ENCODE measurements at regions not wholly inside any gene's neighbourhood (a gene's known extent, or its start where the extent isn't known, plus 50 kb on each side); places are given as distances from the start of the nearest gene placed in this dataset.
"Not testable (repeated sequence)": the region's sequence is repeated elsewhere in the genome, so short reads cannot be mapped to it uniquely, and the experiment has no call there.

DNA sequence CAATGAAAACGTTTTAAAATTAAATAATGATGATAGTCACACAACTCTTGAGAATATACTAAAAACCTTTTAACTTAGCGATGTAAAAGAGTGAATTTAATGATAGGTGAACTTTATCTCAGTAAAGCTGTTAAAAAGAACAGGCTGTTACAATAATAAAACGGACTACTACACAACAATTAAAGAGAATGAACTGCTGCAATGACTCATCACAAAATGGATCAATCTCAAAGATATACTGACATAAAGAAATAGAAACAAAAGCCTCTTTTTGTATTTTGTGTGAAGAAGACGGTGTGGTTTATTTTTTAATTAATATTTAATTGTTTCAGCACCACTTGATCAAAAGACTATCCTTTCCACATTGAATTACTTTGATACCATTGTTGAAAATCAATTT is 352.4 kb upstream of the GJE1 start:
- DNase-seq (ENCODE audit: low read depth): no peak

DNA sequence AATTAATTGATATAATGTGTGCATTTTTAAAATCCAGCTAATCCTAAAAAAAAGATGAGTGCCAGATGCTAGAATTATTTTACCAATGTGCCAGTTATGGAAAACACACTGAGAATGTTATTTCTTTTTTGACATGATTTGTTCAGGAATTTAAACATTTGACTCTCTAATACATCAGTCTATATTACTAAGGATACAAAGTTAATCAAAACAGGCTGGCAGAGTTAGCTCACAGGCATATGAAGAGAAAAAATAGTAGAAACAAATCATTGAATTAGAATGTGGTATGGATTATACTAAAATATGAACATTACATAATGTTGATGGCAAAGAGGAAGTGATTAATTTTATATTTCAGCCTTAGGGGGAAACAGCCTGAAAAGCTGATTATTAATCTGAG is 368.3 kb upstream of the GJE1 start:
- DNase-seq (ENCODE audit: low read depth): no peak

DNA sequence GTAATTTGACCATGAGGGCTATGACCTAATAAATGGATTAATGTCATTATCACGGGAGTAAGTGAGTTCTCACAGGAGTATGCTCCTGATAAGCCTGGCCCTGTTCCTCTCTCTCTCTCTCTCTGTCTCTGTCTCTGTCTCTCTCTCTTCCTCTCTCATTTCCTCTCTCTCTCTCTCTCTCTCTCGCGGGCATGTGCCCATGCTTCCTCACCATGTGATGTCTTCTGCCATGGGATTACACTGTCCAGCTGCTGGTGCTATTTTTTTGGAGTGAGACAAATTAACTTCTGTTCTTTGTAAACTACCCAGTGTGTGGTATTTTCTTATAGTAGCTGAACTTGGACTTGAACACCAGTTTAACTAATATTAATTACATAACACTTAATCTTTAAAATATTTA is 374.3 kb upstream of the GJE1 start:
- DNase-seq (ENCODE audit: low read depth): no peak

DNA sequence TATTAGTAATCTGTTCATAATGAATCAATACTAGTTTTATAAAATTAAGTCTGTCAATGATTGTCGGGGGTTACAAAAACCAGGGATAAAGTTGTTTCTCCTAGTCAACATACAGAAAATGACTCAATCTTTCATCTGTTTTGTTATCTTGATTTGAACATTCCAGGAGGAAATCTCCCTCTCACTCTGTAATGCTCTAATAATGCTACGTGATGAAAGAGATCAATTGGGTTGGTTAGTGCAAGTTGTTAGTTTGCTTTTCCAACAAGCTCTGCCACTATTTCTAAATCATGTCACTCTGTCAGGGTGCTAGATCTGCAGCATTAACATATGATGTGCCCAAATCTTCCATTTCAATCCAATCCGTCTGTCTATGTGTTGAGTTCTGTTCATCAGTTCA is 379.5 kb upstream of the GJE1 start:
- DNase-seq (ENCODE audit: low read depth): no peak

DNA sequence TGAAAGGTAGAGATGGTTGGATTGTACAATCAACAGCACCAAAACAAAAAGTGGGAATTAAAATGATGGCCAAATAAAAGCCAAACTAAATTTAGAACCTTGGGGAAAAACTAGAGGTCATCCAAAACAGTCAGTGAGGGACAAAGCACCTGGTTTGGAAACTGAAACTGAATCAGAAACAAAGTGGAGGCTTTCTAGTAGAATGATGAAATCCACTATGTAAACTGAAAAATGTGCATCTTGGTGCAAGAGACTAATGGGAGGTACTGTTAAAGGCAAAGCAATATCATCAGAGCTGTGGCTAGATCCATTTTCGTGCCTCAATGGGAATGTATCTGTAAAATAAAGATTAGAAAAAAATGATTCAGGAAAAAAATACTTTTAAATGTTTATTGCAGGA is 380.0 kb upstream of the GJE1 start:
- no peak for DNase-seq (ENCODE audit: low read depth)

DNA sequence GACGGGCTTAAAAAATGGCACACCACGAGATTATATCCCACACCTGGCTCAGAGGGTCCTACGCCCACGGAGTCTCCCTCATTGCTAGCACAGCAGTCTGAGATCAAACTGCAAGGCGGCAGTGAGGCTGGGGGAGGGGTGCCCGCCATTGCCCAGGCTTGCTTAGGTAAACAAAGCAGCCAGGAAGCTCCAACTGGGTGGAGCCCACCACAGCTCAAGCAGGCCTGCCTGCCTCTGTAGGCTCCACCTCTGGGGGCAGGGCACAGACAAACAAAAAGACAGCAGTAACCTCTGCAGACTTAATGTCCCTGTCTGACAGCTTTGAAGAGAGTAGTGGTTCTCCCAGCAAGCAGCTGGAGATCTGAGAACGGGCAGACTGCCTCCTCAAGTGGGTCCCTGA is 386.4 kb upstream of the GJE1 start:
- not testable (repeated sequence) for DNase-seq (ENCODE audit: low read depth)

DNA sequence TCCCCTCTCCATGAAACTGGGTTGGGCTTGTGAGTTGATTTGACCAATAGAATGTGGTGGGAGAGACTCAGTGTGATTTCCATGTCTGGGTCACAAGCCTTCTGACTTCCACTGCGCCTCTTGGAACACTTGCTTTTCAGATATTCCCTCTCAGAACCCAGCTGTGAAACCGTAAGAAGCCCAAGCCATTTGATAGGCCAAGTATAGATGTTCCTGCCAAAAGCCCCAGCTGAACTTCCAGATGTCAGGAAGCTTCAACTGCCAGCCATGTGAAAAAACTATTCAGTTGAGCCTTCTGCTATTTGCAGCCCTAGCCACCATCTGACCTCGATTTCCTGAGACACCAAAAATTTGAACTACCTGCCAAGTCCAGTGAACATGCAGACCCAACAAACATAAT is 387.8 kb upstream of the GJE1 start:
- no peak for DNase-seq (ENCODE audit: low read depth)

DNA sequence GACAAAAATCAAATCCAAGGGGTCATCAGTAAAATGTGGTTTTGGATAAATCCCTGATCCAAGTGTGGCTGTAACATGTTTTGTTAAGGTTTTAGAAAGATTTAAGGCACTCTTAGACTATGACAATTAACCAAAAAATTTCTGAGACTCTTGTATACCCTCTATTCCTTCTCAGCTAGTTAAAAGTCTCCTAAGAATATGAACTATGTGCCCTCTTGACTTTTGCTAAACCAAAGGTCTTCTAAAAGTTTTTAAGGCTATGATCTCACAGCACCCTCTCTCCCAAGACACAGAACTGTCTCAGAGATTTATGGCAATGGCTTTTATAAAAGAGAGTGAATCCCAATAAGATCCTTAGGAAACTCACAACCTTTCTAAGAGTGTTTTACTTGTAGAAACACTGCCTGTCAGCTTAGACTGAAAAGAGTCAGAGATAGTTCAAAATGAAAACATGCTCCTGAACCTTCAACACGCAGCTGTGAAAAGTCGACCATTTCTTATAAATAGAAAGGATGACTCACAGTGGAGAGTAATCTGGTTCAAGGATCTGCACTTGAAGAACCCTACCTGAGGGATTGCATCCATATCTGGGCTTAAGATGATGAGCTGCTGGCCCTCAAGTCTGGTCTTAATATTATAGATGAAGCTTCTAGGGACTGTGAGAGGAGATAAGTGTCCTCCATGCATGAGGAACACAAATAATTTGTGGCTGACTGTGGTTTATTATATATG is 388.4 kb upstream of the GJE1 start:
- DNase-seq (ENCODE audit: low read depth): no peak

DNA sequence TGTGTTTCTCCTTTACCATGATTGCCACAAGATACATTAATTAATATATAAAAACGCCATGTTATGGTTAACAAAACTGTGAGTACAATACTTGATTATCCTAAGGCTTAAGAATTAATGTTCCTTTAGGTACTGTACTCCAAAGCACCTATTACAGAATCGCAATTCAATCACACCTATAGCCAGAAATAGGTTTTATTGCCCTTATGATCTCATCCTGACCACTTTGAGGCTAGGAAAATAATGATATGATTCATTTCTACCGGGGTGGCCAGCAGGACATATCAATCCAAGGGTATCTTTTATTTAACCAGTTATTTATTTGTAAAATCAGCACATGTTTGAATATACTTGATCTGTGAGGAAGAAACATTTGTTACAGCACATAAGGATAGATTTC is 396.6 kb upstream of the GJE1 start:
- DNase-seq (ENCODE audit: low read depth): no peak

DNA sequence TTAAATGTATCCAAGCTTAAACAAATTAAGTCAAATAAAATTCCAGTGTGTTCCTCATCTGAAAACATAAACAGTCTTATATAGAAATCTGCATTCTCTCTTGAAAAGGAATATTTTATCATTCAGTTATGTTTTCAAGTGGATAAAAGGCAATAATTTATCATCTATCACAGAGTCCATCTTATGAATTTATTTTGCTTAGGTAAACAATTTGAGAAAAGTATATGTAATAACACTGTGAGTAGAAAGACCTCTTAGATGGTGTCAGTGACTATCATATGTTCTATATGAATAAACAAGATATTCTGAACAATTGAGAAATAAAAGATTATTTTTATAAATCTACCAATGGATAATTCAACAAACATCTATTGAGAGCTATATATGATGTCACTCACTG is 397.6 kb upstream of the GJE1 start:
- no peak for DNase-seq (ENCODE audit: low read depth)

DNA sequence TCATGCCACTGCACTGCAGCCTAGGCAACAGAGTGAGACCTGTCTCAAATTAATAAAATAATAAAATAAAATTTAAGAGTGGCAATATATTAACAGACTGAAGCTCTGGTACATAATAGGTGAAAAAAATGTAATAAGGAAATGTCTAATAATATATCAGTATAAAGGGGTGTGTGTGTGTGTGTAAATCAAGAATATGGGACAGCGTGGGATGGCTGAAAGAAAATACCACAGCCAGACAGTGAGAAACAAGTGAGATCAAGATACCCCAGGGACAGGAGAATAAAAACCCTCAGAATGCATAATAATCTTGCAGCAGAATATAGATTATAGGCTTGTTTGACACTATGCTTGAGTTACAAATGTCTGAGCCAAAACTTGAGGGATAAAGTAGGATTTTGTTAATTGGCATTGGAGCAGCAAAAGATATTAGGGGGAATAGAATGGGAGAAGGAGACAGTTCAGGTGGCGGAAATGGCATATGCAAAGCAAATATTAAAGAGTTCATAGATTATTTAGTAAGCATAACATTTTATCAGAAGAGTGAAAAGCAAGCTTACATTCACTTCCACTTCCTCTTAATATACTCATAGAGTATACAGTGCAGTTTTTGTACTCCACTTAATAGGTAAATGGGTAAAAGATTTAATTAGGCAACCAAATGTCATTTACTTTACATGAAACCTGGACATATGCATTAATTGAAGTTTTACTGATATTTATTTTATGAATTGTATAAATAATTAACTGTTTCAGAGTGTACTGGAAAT is 398.5 kb upstream of the GJE1 start:
- no peak for DNase-seq (ENCODE audit: low read depth)

DNA sequence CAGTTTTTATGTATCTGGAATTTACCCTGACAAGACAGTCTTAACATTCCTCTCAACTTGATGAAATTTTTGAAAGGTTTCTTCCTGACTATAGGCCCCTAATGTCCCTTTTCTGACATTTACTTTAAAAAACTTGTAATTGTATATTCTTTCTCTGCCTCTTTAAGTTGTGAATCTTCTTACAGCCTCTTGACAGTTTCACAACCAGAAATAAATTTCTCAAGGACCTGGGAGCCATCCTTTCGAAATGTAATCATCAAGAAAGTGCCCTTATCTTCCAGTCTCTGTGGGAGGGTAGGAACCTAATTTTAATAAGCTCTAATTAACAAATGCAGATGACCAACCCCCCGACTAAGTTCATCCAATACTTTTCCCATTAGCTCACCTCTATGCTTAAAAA is 403.6 kb upstream of the GJE1 start:
- DNase-seq (ENCODE audit: low read depth): no peak

DNA sequence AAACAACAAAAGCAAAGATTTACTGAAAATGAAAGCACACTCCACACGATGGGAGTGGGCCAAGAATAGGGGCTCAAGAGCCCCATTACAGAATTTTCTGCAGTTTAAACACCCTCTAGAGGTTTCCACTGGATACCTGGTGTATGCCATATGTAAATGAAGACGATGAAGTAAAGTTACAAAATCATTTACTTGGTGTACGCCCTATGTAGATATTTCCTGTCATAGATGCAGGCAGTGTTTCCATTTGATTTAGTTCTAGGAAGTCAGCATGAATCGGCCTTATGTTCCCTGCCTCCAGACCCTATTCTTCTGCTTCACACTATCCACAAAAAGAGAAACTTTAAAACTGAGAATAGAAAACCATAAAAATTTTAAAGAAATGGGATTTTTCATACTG is 404.4 kb upstream of the GJE1 start:
- no peak for DNase-seq (ENCODE audit: low read depth)

DNA sequence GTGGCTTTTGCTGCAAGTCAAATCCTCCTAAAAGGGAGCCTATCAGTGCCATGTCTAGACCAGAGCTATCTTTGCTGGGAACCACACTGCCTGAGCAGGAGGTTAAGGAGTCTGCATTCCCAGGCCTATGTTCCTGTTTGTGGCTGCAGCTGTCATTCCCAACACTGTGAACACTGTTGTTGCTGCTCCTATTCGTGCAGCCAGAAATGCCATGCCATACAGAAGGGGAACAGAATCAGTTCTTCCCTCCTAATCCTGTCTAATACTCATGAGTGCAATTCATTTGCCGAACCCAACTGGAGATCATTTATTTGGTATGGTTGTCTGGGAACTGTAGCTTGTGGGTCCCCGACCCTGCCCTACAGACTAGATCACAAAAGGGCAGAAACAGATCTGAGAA is 406.5 kb upstream of the GJE1 start:
- no peak for DNase-seq (ENCODE audit: low read depth)

DNA sequence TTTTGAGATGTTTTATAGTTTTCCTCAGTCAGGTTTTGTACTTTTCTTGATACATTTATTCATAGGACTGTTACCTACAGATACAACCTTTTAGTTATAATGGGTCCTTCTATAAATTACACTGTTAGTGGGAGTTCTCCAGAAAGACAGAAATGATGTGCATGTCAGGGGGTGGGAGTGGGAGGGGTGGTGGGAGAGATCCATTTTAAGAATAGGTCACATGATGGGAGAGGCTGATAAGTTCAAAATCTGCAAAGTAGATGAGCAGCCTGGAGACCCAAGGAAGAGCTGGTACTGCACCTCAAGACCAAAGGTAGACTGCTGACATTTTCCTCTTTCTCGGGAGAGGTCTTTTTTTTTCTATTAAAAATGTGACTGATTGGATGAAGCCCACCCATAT is 408.0 kb upstream of the GJE1 start:
- no peak for DNase-seq (ENCODE audit: low read depth)

DNA sequence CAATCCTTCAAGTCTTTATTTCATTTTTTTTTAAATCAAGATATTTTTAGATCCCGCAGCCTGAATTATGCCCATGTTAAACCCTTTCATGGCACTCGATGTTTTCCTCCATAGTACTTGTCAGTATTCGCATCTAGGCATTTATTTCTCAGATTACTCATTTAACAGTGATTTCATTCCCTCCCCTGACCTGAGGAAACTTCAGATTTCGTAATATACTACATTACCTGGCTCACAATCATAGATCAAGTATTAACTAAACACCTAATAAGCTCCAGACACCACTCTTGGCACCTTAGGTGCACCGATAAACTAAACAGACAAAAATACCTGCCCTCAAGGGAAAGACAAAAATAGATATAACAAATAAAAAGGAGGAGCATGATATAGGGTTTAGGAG is 413.2 kb upstream of the GJE1 start:
- DNase-seq (ENCODE audit: low read depth): no peak

DNA sequence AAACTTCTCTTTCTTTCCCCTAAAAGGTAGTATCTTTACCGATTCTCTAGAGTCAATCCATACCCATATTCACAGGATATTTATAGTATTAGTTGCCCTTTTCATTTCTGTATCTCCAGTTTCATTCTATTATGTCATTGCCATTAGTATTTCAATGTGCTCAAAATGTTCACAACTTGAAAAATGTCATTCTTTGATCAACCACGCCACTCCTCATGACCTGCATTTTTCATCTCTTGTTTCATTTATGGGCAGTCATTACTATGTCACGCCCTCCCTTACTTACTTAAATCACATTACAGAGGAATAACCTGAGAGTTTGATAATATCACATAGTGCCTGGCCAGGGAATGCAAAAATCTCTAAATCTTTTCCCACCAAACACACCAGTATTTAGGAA is 427.3 kb upstream of the GJE1 start:
- DNase-seq (ENCODE audit: low read depth): no peak

DNA sequence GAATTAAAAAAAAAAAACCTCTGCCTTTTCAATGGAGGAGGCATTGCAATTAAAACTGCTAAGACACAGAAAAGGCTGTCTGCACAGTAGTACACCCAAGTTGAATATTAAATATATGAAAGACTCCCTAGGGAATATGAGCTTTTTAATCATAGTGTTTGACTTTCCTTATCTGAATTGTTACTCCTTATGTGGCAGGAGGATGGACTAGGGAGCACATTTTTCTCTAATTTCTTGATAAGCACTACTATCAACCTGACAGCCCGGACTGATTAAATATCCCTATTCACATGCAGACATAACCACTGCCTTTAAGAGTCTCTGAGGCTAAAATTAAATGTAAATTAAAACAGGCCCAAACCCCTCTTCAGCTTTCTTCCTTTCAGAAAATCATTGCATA is 428.6 kb upstream of the GJE1 start:
- no peak for DNase-seq (ENCODE audit: low read depth)

DNA sequence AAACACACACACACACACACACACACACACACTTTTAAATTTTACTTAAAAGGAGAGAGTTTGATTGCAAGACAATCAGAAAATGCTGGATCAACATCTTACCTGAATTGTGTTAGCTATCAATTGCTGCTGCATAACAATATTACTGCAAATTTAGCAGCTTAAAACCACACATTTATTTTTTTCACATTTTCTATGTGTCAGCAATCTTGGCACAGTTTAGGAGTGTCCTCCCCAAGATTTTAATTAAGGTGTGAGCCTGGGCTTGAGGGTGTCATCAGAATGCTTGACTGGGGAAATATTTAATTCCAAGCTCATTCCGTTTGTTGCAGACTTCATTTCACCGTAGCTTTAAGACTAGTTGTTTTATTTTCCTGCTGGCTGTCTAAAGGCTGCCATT is 431.0 kb upstream of the GJE1 start:
- no peak for DNase-seq (ENCODE audit: low read depth)

DNA sequence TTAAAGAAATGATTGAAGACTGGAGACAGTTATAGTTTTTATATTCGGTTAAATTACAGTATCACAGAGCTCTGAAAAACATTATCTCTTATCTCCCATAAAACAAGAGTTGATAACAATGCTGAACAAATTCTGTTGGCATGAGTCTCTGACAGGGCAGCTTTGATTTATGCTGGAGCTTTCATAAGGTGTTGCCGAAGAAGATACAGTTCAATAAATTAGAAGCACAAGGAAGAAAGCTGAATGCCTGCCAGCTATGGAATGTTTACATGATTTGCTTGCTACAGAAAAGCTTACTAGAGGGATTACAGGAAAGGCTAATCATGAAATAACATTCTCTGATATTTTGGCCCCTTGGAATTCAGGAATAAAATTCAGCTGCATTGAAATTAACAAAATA is 431.9 kb upstream of the GJE1 start:
- DNase-seq (ENCODE audit: low read depth): no peak

DNA sequence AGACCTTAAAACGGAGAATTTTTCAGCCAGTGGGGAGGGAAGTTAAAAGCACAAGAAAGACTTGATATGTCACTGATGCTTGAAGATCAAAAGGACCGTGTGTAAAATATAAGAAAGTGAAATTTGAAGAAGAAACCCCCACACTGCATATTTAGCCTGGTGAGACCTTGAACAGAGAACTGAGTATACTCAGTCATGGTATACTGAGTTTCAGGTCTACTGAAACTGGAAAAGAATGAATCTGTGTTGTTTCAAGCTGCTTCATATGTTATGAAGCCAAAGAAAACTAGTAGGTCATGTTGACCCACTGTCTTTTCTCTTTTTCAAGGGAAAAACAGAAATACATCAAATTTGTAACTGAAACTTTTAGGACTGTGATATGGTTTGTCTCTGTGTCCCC is 443.8 kb upstream of the GJE1 start:
- DNase-seq (ENCODE audit: low read depth): no peak

DNA sequence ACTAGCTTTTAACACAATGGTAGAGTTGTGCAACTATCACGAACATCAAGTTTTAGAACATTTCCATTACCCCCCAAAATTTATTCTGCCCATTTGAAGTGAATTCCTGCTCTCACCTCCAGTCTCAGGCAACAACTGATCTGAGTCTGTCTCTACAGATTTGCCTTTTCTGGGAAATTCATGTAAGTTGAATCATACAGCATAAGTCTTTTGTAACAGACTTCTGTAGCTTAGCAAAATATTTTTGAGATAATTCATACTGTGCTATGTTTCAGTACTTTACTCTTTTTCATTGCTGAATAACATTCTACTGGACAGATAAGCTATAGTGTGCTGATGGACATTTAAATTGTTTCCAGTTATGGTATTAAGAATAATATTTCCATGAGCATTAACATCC is 447.3 kb upstream of the GJE1 start:
- no peak for DNase-seq (ENCODE audit: low read depth)

DNA sequence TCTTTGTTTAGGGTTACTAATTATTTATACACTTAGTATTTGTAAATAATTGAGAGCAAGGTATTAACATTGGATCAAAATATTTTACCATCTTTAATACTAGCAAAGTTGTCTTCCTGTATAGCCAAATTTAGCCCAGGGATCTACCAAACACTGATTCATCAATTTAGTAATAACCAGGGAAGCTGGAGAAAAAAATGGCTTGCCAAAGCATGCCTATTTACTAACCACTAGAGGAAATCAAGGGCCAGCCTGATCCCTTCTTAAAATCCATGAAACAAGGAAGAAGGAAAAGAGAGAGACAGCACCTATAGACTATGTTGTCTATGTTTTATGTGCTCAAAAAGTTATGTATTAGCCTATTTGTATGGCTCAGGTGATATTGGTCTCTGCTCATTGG is 450.3 kb upstream of the GJE1 start:
- DNase-seq (ENCODE audit: low read depth): no peak

DNA sequence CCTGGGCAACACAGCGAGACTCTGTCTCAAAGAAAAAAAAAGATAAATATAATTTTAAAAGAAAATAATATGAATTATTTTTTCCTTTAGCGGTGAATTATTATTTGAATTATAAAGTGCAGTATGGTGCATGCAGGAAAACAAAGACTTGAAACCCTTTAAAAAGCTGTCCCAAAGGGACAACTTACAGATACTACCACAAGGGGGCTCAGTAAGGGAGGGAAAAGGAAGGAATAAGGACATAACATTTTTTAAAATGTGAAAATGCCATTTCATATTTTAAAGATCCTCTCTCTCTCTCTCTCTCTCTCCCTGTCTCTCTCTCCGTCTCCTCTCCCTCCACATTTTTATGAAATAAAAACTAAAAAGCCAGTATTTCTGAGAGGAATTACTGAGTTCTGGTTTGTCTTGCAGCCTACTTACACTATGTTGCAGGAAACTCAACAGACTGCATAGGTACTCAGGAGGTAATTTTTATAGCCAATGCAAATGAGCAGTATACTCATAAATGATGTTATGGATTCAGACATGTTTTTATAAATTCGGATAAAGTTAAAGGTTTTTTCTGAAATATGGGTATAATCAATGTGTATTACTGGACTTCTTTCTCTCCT is 455.0 kb upstream of the GJE1 start:
- no peak for DNase-seq (ENCODE audit: low read depth)
